ENCODE measurements at regions not wholly inside any gene's neighbourhood (a gene's known extent, or its start where the extent isn't known, plus 50 kb on each side); places are given as distances from the start of the nearest gene placed in this dataset.

DNA sequence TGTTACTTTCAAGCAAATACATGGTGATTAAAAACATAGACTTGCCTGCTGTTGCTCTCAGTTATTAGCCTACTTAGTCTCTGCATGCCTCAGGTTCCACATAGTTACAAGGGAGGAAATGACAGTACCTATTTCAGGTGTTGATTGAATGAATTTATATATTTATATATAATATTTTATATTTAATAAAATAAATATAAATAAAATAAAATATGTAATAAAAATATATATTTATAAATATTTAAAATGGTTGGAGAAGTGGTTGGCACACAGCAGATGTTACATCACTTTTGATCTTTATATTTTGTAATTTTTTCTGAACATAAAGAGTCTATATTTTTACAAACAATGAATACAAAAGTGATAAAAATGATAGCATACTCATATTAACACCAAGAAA lies 716.0 kb upstream of the EYS start:
- Mint-ChIP-seq H3K27ac (ENCODE audit: low read depth) (no peak overlapping the region), H3K9me3 (peaks cover 20% of the 10 kb centered on the region), H3K4me3 (no peak overlapping the region), H3K27me3 (no peaks in the 10 kb centered on the region), H3K4me1 (no peaks in the 10 kb centered on the region), H3K36me3 (ENCODE audit: insufficient read depth) (no peaks in the 10 kb centered on the region)
- DNase-seq (ENCODE audit: low spot score in 2 of 2): no peak
- no peak for ATAC-seq (replicated peaks; ENCODE audit: extremely low read depth, poor library complexity, severe bottlenecking)

DNA sequence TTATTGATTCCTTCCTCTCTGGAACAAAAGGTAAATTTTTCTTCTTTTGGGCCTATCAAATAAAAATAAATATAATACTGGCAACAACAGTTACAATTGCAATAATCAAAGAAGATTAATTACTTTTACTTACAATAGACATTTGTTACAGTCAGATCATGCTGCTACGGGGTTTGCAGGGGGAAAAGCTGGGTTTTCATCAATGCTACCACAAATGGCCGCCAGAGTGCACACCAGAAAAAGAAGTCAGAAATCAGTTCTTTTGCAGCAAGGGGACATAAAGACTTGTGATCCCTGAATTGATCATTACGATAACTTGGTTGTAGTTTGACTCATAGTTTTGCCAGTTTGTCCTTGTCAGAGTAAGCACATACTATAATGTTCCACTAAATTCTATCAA lies 714.5 kb upstream of the EYS start:
- ATAC-seq (replicated peaks; ENCODE audit: extremely low read depth, poor library complexity, severe bottlenecking): no peak
- H3K4me3 Mint-ChIP-seq: no peak overlapping the region

DNA sequence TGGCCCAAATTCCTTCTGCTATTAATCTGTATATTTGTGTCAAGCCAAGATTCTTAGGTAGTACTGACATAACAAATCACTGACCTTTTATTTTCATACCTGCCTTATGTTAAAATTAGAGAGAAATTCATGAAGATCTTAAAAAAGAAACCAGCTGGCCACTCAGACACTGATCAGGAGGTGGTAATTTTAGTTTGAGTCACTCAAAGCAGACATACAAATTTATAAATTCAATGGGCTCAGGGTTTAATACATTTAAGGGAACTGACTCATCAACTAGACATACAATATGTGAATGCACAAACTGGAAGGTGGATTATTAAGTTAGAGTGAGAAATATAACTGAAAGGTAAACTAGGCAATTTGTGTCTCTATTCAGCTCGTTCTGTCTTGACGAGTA lies 711.9 kb upstream of the EYS start:
- Mint-ChIP-seq H3K9me3 (peaks cover 15% of the 10 kb centered on the region), H3K27ac (ENCODE audit: low read depth) (no peak overlapping the region), H3K36me3 (ENCODE audit: insufficient read depth) (no peaks in the 10 kb centered on the region), H3K4me1 (no peaks in the 10 kb centered on the region), H3K4me3 (no peak overlapping the region), H3K27me3 (no peaks in the 10 kb centered on the region)
- DNase-seq (ENCODE audit: low spot score in 2 of 2) (no peak), ATAC-seq (replicated peaks; ENCODE audit: extremely low read depth, poor library complexity, severe bottlenecking) (no peak)

More for the DNA sequence above, 714.5 kb upstream of the EYS start:
- Mint-ChIP-seq H3K36me3 (ENCODE audit: insufficient read depth) (no peaks in the 10 kb centered on the region), H3K27me3 (no peaks in the 10 kb centered on the region), H3K27ac (ENCODE audit: low read depth) (no peak overlapping the region), H3K4me1 (no peaks in the 10 kb centered on the region), H3K9me3 (peaks cover 20% of the 10 kb centered on the region)
- no peak for DNase-seq (ENCODE audit: low spot score in 2 of 2)

DNA sequence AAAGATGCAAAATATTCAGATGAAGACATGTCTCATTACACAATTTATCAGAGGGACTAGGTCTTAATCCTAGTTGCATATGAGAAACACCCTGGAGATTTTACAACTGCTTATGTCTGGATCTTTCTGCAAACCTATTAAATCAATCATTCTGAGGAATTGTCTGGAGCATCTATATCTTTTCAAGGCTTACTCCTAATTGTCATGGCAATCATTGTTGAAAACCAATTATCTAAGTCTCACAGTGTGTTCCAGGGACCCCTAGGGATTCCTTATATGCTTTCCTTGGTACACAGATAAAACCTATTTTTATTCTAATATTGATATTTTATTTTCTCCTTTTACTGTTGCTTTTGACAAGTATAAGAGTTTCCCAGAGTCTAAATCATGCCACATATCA lies 696.9 kb upstream of the EYS start:
- Mint-ChIP-seq H3K27ac (ENCODE audit: low read depth) (no peak overlapping the region), H3K4me3 (no peak overlapping the region), H3K4me1 (no peaks in the 10 kb centered on the region), H3K36me3 (ENCODE audit: insufficient read depth) (no peaks in the 10 kb centered on the region), H3K27me3 (no peaks in the 10 kb centered on the region), H3K9me3 (peaks cover 7% of the 10 kb centered on the region)
- DNase-seq (ENCODE audit: low spot score in 2 of 2) (no peak), ATAC-seq (replicated peaks; ENCODE audit: extremely low read depth, poor library complexity, severe bottlenecking) (no peak)

DNA sequence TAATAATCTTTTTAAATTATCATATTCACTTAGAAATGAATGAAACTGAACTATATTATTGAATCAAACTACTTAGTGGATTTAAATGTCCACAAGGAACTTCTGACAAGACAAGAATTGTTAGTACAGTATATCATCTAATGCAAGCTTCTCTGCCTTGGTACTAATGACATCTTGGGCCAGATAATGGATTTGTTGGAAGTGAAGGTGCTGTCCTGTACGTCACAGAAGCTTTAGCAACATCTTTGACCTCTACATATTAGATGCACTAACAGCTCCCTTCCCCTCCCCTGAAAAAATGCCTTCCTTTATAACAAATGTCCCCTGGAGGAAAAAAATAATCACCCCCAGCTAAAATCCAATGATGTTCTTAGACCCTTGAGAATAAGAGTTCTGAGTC lies 695.8 kb upstream of the EYS start:
- DNase-seq (ENCODE audit: low spot score in 2 of 2): no peak
- H3K27ac Mint-ChIP-seq (ENCODE audit: low read depth): no peak overlapping the region
- no peak for ATAC-seq (replicated peaks; ENCODE audit: extremely low read depth, poor library complexity, severe bottlenecking)
- H3K36me3 Mint-ChIP-seq (ENCODE audit: insufficient read depth): no peaks in the 10 kb centered on the region
- H3K9me3 Mint-ChIP-seq: no peaks in the 10 kb centered on the region
- no peaks in the 10 kb centered on the region for H3K27me3 Mint-ChIP-seq
- H3K4me3 Mint-ChIP-seq: no peak overlapping the region
- no peaks in the 10 kb centered on the region for H3K4me1 Mint-ChIP-seq

DNA sequence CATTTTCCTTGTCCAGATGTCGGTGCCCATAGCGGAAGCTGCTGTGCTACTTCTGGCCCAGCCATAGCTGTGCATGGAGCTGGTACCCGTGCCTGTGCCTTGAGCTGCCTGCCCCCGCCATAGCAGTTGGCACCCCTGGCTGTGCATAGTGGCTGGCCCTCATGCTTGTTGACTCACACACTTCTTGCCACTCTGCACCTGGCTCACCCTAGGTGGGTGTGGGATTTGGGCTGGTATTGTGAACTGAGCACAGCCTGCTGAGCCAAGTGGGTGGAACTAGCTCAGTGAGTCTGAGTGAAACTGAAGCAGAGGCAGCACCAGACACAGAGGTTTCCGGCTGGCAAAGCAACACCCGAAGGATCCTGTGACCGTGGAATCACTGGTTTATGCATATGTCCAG lies 689.5 kb upstream of the EYS start:
- H3K4me1 Mint-ChIP-seq: no peaks in the 10 kb centered on the region
- DNase-seq (ENCODE audit: low spot score in 2 of 2) (no peak), ATAC-seq (replicated peaks; ENCODE audit: extremely low read depth, poor library complexity, severe bottlenecking) (no peak)
- no peak overlapping the region for H3K4me3 Mint-ChIP-seq
- no peaks in the 10 kb centered on the region for H3K9me3 Mint-ChIP-seq
- H3K36me3 Mint-ChIP-seq (ENCODE audit: insufficient read depth): no peaks in the 10 kb centered on the region
- H3K27me3 Mint-ChIP-seq: no peaks in the 10 kb centered on the region
- no peak overlapping the region for H3K27ac Mint-ChIP-seq (ENCODE audit: low read depth)

DNA sequence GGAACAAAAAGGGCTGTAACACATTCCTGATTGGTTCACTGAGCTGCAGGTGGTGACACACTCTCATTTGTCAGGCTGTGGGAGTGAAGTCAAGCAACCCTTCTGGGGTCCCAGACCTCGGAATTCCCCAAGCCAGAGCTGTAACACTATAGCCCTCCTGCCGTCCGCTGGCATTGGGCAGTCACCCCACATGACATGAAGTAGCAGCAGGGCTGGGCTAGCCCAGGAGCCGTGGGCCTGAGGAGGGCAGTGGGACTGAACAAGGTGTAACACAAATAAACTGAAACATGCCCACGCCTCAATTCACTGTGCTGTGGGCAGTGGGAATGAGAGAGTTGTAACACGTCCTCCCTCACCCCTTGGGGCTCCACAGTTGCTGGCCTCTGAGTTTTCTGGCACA lies 689.1 kb upstream of the EYS start:
- DNase-seq (ENCODE audit: low spot score in 2 of 2) (no peak), ATAC-seq (replicated peaks; ENCODE audit: extremely low read depth, poor library complexity, severe bottlenecking) (no peak)
- no peak overlapping the region for H3K4me3 Mint-ChIP-seq
- no peak overlapping the region for H3K27ac Mint-ChIP-seq (ENCODE audit: low read depth)
- H3K27me3 Mint-ChIP-seq: no peaks in the 10 kb centered on the region
- H3K4me1 Mint-ChIP-seq: no peaks in the 10 kb centered on the region
- H3K9me3 Mint-ChIP-seq: no peaks in the 10 kb centered on the region
- H3K36me3 Mint-ChIP-seq (ENCODE audit: insufficient read depth): no peaks in the 10 kb centered on the region

DNA sequence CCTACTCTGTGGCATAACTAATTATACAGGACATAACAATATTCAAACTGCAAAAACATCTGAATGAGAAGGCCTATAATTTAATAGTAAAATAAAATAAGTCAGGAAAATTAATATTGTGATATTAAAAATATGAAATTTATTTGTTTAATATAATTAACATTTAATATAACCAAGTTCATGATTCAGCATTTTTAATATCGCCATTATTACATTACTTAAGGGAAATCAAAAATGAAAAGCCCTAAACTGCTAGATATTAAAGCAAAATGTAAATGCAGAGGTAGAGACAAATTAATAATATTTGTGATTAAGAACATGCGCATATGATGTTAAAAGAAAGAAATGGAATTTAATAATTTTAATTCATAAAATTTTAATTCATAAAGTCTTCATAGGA lies 683.4 kb upstream of the EYS start:
- no peak for ATAC-seq (replicated peaks; ENCODE audit: extremely low read depth, poor library complexity, severe bottlenecking)
- Mint-ChIP-seq H3K9me3 (peaks cover 6% of the 10 kb centered on the region), H3K27ac (ENCODE audit: low read depth) (no peak overlapping the region), H3K27me3 (no peaks in the 10 kb centered on the region), H3K4me1 (no peaks in the 10 kb centered on the region), H3K4me3 (no peak overlapping the region), H3K36me3 (ENCODE audit: insufficient read depth) (no peaks in the 10 kb centered on the region)
- DNase-seq (ENCODE audit: low spot score in 2 of 2): no peak

DNA sequence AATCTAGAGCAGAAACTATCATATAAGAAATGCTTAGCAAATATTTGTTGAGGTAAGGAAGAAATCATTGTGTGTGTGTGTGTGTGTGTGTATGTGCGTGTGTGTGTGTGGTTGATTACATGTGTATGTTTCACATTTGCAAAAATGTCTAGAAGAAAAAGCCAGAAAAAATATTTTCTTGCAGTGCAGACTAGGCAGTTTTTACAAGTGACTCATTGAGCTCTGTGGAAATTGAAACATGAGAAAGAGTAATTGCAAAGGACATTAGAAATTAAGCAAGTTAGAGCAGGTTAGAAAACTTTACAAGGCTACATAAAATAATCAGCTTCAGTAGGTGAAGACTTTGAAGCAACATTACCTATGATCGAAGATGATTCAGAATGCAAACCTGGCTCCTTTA lies 669.0 kb upstream of the EYS start:
- H3K27ac Mint-ChIP-seq (ENCODE audit: low read depth): no peak overlapping the region
- DNase-seq (ENCODE audit: low spot score in 2 of 2) (no peak), ATAC-seq (replicated peaks; ENCODE audit: extremely low read depth, poor library complexity, severe bottlenecking) (no peak)
- no peaks in the 10 kb centered on the region for H3K27me3 Mint-ChIP-seq
- H3K36me3 Mint-ChIP-seq (ENCODE audit: insufficient read depth): no peaks in the 10 kb centered on the region
- H3K4me1 Mint-ChIP-seq: no peaks in the 10 kb centered on the region
- no peak overlapping the region for H3K4me3 Mint-ChIP-seq
- peaks cover 34% of the 10 kb centered on the region for H3K9me3 Mint-ChIP-seq

DNA sequence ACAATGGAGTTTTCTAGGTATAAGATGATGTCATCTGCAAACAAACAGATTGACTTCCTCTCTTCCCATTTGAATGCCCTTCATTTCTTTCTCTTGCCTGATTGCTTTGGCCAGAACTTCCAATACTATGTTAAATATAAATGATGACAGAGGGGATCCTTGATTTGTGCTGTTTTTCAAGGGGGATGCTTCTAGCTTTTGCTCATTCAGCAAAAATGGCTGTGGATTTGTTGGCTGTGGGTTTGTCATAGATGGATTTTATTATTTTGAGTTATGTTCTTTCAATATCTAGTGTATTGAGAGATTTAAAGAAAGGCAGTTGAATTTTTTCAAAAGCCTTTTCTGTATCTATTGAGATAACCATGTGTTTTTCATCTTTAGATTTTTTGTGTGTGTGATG lies 662.4 kb upstream of the EYS start:
- no peak overlapping the region for H3K4me3 Mint-ChIP-seq
- peaks cover 16% of the 10 kb centered on the region for H3K9me3 Mint-ChIP-seq
- H3K27ac Mint-ChIP-seq (ENCODE audit: low read depth): no peak overlapping the region
- H3K27me3 Mint-ChIP-seq: no peaks in the 10 kb centered on the region
- DNase-seq (ENCODE audit: low spot score in 2 of 2) (no peak), ATAC-seq (replicated peaks; ENCODE audit: extremely low read depth, poor library complexity, severe bottlenecking) (no peak)
- no peaks in the 10 kb centered on the region for H3K36me3 Mint-ChIP-seq (ENCODE audit: insufficient read depth)
- no peaks in the 10 kb centered on the region for H3K4me1 Mint-ChIP-seq

DNA sequence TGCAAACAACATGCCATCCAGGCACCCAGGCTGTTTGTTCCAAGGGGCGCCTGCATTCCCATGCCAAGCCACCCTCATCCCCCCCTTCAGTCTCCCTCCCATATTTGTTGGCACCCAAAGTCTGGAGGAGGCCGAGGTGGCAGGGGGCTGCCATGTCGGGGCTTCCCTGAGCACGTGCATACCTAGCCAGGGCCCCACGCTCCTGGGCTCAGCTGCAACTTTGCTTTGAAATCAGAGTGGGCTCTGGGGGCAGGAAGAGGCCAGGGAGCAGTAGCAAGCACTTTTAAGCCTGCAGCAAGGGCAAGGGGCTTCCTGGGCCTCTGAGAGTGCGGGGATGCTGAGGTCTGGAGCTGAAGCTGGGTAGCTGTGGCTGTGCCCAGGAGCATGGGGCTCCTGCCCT lies 655.9 kb upstream of the EYS start:
- Mint-ChIP-seq H3K36me3 (ENCODE audit: insufficient read depth) (no peaks in the 10 kb centered on the region), H3K4me3 (no peak overlapping the region), H3K27ac (ENCODE audit: low read depth) (no peak overlapping the region), H3K9me3 (peaks cover 11% of the 10 kb centered on the region), H3K27me3 (no peaks in the 10 kb centered on the region), H3K4me1 (no peaks in the 10 kb centered on the region)
- ATAC-seq (replicated peaks; ENCODE audit: extremely low read depth, poor library complexity, severe bottlenecking) (no peak), DNase-seq (ENCODE audit: low spot score in 2 of 2) (no peak)

DNA sequence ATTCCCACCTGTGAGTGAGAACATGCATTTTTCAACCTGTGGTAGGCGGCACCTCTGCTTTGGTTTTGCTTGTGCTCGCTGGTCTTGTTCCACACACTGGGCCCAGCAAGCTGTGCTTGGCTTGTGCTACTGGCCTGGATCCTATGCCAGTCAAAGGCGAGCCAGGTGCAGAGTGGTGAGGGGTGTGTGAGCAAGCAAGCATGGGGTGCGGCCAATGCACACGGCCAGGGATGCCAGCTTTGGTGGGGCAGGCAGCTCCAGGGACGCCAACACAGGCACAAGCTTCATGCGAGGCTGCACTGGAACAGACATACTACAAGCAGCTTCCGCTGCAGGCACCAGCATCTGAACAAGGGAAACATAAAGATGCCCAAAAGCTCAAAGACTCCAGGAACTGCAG lies 654.9 kb upstream of the EYS start:
- H3K4me3 Mint-ChIP-seq: no peak overlapping the region
- H3K36me3 Mint-ChIP-seq (ENCODE audit: insufficient read depth): no peaks in the 10 kb centered on the region
- no peaks in the 10 kb centered on the region for H3K4me1 Mint-ChIP-seq
- peaks cover 11% of the 10 kb centered on the region for H3K9me3 Mint-ChIP-seq
- H3K27me3 Mint-ChIP-seq: no peaks in the 10 kb centered on the region
- no peak for ATAC-seq (replicated peaks; ENCODE audit: extremely low read depth, poor library complexity, severe bottlenecking)
- no peak for DNase-seq (ENCODE audit: low spot score in 2 of 2)
- H3K27ac Mint-ChIP-seq (ENCODE audit: low read depth): no peak overlapping the region

DNA sequence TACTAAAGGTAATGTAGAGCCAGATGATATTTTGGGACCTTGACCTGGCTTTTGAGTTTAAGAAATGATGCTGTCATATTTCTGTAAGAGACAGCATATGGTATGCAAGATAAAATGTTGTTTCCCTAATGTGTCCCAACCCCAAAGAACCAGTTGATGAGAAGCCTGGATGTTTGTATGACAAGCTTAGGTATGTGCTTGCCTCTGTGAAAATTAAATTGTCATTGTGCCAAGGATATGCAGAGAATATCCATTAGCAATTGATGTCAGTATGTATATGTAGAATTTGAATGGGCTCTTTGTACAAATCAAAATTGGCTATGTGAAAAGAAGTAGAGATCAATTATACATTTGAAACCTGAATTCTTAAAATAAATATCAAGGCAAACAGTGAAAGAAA lies 650.8 kb upstream of the EYS start:
- Mint-ChIP-seq H3K4me3 (no peak overlapping the region), H3K27me3 (no peaks in the 10 kb centered on the region), H3K27ac (ENCODE audit: low read depth) (no peak overlapping the region), H3K9me3 (peaks cover 17% of the 10 kb centered on the region), H3K36me3 (ENCODE audit: insufficient read depth) (no peaks in the 10 kb centered on the region), H3K4me1 (no peaks in the 10 kb centered on the region)
- DNase-seq (ENCODE audit: low spot score in 2 of 2): no peak
- ATAC-seq (replicated peaks; ENCODE audit: extremely low read depth, poor library complexity, severe bottlenecking): no peak

DNA sequence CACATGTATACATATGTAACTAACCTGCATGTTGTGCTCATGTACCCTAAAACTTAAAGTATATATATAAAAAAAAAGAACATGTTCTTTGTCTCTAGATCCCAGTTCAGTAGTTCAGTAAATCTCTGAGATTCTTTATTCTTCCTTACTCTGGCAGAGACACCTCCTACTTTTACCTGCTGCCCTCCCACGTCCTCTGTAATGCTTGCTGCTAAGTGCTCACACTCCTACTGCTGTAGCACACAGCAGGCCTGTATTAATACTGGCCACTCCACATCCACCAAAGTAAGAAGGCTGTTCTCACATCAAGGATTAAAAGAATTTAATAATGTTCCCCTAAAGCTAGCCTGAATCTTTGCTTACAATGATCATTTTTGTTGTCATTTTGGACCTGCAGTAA lies 648.4 kb upstream of the EYS start:
- H3K36me3 Mint-ChIP-seq (ENCODE audit: insufficient read depth): no peaks in the 10 kb centered on the region
- H3K27me3 Mint-ChIP-seq: no peaks in the 10 kb centered on the region
- H3K27ac Mint-ChIP-seq (ENCODE audit: low read depth): no peak overlapping the region
- H3K4me1 Mint-ChIP-seq: no peaks in the 10 kb centered on the region
- H3K9me3 Mint-ChIP-seq: peaks cover 17% of the 10 kb centered on the region
- no peak for DNase-seq (ENCODE audit: low spot score in 2 of 2)
- no peak overlapping the region for H3K4me3 Mint-ChIP-seq
- no peak for ATAC-seq (replicated peaks; ENCODE audit: extremely low read depth, poor library complexity, severe bottlenecking)

All from central memory CD8-positive, alpha-beta T cell (primary cell).